Fibroblast of lung (primary cell): ENCODE measurements at regions not wholly inside any gene's neighbourhood (a gene's known extent, or its start where the extent isn't known, plus 50 kb on each side); places are given as distances from the start of the nearest gene placed in this dataset.

Experiments used
- CTCF ChIP-seq, 2 donors: IDR thresholded peaks in 1 of 2; conservative IDR thresholded peaks in 1 of 2; 1 replicate in 1 of 2; 2 replicates in 1 of 2; pipeline ENCODE4 v1.5.1; 2011 to 2012; ENCODE audit warnings: low read length in 2 of 2, control low read depth in 1 of 2, inconsistent platforms in 1 of 2, low read depth in 1 of 2, mild to moderate bottlenecking in 1 of 2
- EZH2 ChIP-seq: IDR thresholded peaks from 2 replicates; pipeline ENCODE4 v1.5.1; 2012; ENCODE audit warnings: low read length, control low read depth, mild to moderate bottlenecking; ENCODE audit errors: missing control alignments

GRCh38 chr17:63361182-63361581, 84.9 kb downstream of the CYB561 start:
- no peak for TF ChIP-seq CTCF (conservative IDR thresholded peaks at IDR 0.05 in 1 of 2, IDR thresholded peaks at IDR 0.05 in 1 of 2; ENCODE audit: low read depth in 1 of 2, low read length in 2 of 2)
- no peak for TF ChIP-seq EZH2
